ENCODE measurements at regions not wholly inside any gene's neighbourhood (a gene's known extent, or its start where the extent isn't known, plus 50 kb on each side); places are given as distances from the start of the nearest gene placed in this dataset.

- H3K9ac ChIP-seq (ENCODE audit: low read length), result no peak overlapping the region
- no peak for TF ChIP-seq EZH2 (optimal IDR thresholded peaks at IDR 0.05; ENCODE audit: low read depth, low read length)
- no peak for TF ChIP-seq EZH2phosphoT487 (IDR thresholded peaks at IDR 0.05; ENCODE audit: low read length)
- TF ChIP-seq CTCF (IDR thresholded peaks at IDR 0.05; ENCODE audit: low read length), result no peak
- no peaks in the 10 kb centered on the region for H3K36me3 ChIP-seq (replicated peaks; ENCODE audit: insufficient read depth, low read length)
- no peak for DNase-seq
- no peaks in the 10 kb centered on the region for H3K9me3 ChIP-seq (replicated peaks; ENCODE audit: insufficient read depth, low read length)
- no peak overlapping the region for H2AFZ ChIP-seq (ENCODE audit: low read length)
- no peaks in the 10 kb centered on the region for H3K27me3 ChIP-seq (replicated peaks; ENCODE audit: insufficient read depth, low read length)
- H3K9me2 ChIP-seq (replicated peaks; ENCODE audit: insufficient read depth, low read length), result no peaks in the 10 kb centered on the region
- H3F3A ChIP-seq (ENCODE audit: insufficient read depth, low read length), result no peaks in the 10 kb centered on the region
- no peaks in the 10 kb centered on the region for H4K20me1 ChIP-seq (ENCODE audit: insufficient read depth, low read length)
- H3K4me2 ChIP-seq (ENCODE audit: low read depth, low read length), result no peak overlapping the region
- H3K4me1 ChIP-seq (ENCODE audit: low read length), result no peaks in the 10 kb centered on the region
- H3K4me3 ChIP-seq (ENCODE audit: low read length), result no peak overlapping the region
- H3K79me2 ChIP-seq (ENCODE audit: low read length), result no peaks in the 10 kb centered on the region
- no peak overlapping the region for H3K27ac ChIP-seq (ENCODE audit: low read length)
Observed at GRCh38 chr2:39547811-39548719, 111.0 kb upstream of the MAP4K3 start.

DNA sequence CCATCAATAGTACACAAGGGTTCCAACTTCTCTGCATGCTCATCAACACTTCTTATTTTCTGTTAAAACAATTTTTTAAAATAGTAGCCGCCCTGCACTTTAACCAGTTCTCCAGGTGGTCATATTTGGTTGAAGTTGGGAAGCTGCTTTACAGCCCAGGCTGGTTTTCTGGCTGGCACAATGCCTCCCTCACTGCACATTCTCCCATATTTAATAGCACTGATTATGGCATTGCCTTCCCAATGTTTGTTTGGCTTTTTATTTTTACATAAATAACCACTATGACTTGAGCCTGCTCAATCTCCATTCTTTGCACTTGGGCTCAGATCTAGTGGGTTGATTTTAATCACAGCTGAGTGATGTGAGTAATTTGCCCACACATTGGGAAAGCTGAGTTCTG is 111.9 kb upstream of the MAP4K3 start:
- no peaks in the 10 kb centered on the region for H3K27me3 ChIP-seq (replicated peaks; ENCODE audit: insufficient read depth, low read length)
- H4K20me1 ChIP-seq (ENCODE audit: insufficient read depth, low read length), result no peaks in the 10 kb centered on the region
- no peak for TF ChIP-seq CTCF (IDR thresholded peaks at IDR 0.05; ENCODE audit: low read length)
- no peak for TF ChIP-seq EZH2phosphoT487 (IDR thresholded peaks at IDR 0.05; ENCODE audit: low read length)
- no peak for TF ChIP-seq EZH2 (optimal IDR thresholded peaks at IDR 0.05; ENCODE audit: low read depth, low read length)
- no peak overlapping the region for H3K27ac ChIP-seq (ENCODE audit: low read length)
- H3K36me3 ChIP-seq (replicated peaks; ENCODE audit: insufficient read depth, low read length), result no peaks in the 10 kb centered on the region
- no peak overlapping the region for H3K9ac ChIP-seq (ENCODE audit: low read length)
- H3K4me2 ChIP-seq (ENCODE audit: low read depth, low read length), result no peak overlapping the region
- no peaks in the 10 kb centered on the region for H3K79me2 ChIP-seq (ENCODE audit: low read length)
- no peak overlapping the region for H3K4me3 ChIP-seq (ENCODE audit: low read length)
- H3K9me2 ChIP-seq (replicated peaks; ENCODE audit: insufficient read depth, low read length), result no peaks in the 10 kb centered on the region
- H2AFZ ChIP-seq (ENCODE audit: low read length), result no peak overlapping the region
- no peaks in the 10 kb centered on the region for H3F3A ChIP-seq (ENCODE audit: insufficient read depth, low read length)
- no peaks in the 10 kb centered on the region for H3K4me1 ChIP-seq (ENCODE audit: low read length)
- DNase-seq, result no peak
- no peaks in the 10 kb centered on the region for H3K9me3 ChIP-seq (replicated peaks; ENCODE audit: insufficient read depth, low read length)

DNA sequence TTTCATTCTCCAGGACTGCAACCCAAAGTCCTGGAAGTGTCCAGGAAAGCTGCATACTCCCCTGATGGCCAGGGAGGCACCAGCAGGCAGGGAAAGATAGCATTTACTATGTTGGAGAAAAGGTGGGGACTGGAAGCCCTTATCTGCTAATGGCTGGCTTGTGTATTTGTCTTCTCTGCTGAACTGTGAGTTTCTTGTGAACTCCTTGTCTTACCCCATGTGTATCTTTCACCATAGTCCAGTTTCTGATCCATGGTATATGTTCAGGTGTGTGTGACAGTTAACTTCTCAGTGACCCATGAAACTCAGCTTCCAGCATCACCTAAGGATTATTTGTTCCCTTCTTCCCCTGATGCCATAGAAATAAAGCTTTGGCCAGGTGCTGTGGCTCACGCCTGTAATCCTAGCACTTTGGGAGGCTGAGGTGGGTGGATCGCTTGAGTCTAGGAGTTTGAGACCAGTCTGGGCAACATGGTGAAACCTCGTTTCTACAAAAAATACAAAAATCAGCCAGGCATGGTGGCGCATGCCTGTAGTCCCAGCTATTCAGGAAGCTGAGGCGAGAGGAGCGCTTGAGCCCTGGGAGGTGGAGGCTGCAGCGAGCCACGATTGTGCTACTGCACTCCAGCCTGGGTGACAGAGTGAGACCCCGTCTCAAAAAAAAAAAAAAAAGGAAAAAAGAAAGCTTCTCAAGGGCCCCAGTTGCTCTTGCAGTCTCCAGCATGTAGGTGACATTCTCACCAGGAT is 112.8 kb upstream of the MAP4K3 start:
- H3K27ac ChIP-seq (ENCODE audit: low read length), result no peak overlapping the region
- H3K9me3 ChIP-seq (replicated peaks; ENCODE audit: insufficient read depth, low read length), result no peaks in the 10 kb centered on the region
- H3K9ac ChIP-seq (ENCODE audit: low read length), result no peak overlapping the region
- H3K36me3 ChIP-seq (replicated peaks; ENCODE audit: insufficient read depth, low read length), result no peaks in the 10 kb centered on the region
- DNase-seq, result no peak
- H4K20me1 ChIP-seq (ENCODE audit: insufficient read depth, low read length), result no peaks in the 10 kb centered on the region
- H3K79me2 ChIP-seq (ENCODE audit: low read length), result no peaks in the 10 kb centered on the region
- no peak overlapping the region for H2AFZ ChIP-seq (ENCODE audit: low read length)
- H3K4me3 ChIP-seq (ENCODE audit: low read length), result no peak overlapping the region
- no peaks in the 10 kb centered on the region for H3K27me3 ChIP-seq (replicated peaks; ENCODE audit: insufficient read depth, low read length)
- no peaks in the 10 kb centered on the region for H3F3A ChIP-seq (ENCODE audit: insufficient read depth, low read length)
- no peak overlapping the region for H3K4me2 ChIP-seq (ENCODE audit: low read depth, low read length)
- TF ChIP-seq EZH2 (optimal IDR thresholded peaks at IDR 0.05; ENCODE audit: low read depth, low read length), result no peak
- no peak for TF ChIP-seq CTCF (IDR thresholded peaks at IDR 0.05; ENCODE audit: low read length)
- TF ChIP-seq EZH2phosphoT487 (IDR thresholded peaks at IDR 0.05; ENCODE audit: low read length), result no peak
- H3K9me2 ChIP-seq (replicated peaks; ENCODE audit: insufficient read depth, low read length), result no peaks in the 10 kb centered on the region
- H3K4me1 ChIP-seq (ENCODE audit: low read length), result no peaks in the 10 kb centered on the region
